SK-N-SH treated with all-trans-retinoic acid at 6 μM for 48 hours (cell line): ENCODE measurements at regions not wholly inside any gene's neighbourhood (a gene's known extent, or its start where the extent isn't known, plus 50 kb on each side); places are given as distances from the start of the nearest gene placed in this dataset.

ENCODE experiments used
- ATAC-seq: fragments of 200-7000 bp; cut with Tn5 transposase; 3 replicates; pipeline ENCODE4 v1.9.1; 2020; ENCODE audit warnings: mild to moderate bottlenecking, moderate library complexity
- ARNTL ChIP-seq: fragments of 450-650 bp; formaldehyde crosslinking; IDR thresholded peaks from 2 replicates; pipeline ENCODE4 v1.5.0; 2020; ENCODE audit warnings: low read depth, mild to moderate bottlenecking, moderate library complexity, borderline replicate concordance
- BACH2 ChIP-seq: fragments of 250-450 bp; sonication (Bioruptor Pico); IDR thresholded peaks from 2 replicates; pipeline ENCODE4 v1.9.0; 2021; ENCODE audit warnings: mild to moderate bottlenecking, borderline replicate concordance
- CREB5 ChIP-seq: fragments of 250-450 bp; sonication (Bioruptor Pico); IDR thresholded peaks from 2 replicates; pipeline ENCODE4 v1.5.1; 2020; ENCODE audit warnings: low read depth, mild to moderate bottlenecking, moderate library complexity
- CSDC2 ChIP-seq: fragments of 250-450 bp; sonication (Bioruptor Pico); IDR thresholded peaks from 2 replicates; pipeline ENCODE4 v1.5.0; 2020; ENCODE audit warnings: mild to moderate bottlenecking, moderate library complexity
- CSRNP3 ChIP-seq: fragments of 250-450 bp; sonication (Bioruptor Pico); IDR thresholded peaks from 2 replicates; pipeline ENCODE4 v1.5.1; 2021; ENCODE audit warnings: mild to moderate bottlenecking, moderate library complexity
- ESRRG ChIP-seq: fragments of 250-450 bp; sonication (Bioruptor Pico); IDR thresholded peaks from 2 replicates; pipeline ENCODE4 v1.6.1; 2021; ENCODE audit warnings: mild to moderate bottlenecking
- GLIS3 ChIP-seq: fragments of 250-450 bp; sonication (Bioruptor Pico); IDR thresholded peaks from 2 replicates; pipeline ENCODE4 v1.5.0; 2020; ENCODE audit warnings: mild to moderate bottlenecking, moderate library complexity
- PATZ1 ChIP-seq: fragments of 250-450 bp; sonication (Bioruptor Pico); IDR thresholded peaks from 2 replicates; pipeline ENCODE4 v1.8.0; 2020; ENCODE audit warnings: mild to moderate bottlenecking, moderate library complexity, borderline replicate concordance
- POU6F1 ChIP-seq: fragments of 250-450 bp; sonication (Bioruptor Pico); IDR thresholded peaks from 2 replicates; pipeline ENCODE4 v1.8.0; 2021; ENCODE audit warnings: low read depth, mild to moderate bottlenecking, moderate library complexity, borderline replicate concordance
- PPARA ChIP-seq: fragments of 250-450 bp; sonication (Bioruptor Pico); IDR thresholded peaks from 2 replicates; pipeline ENCODE4 v1.5.0; 2020; ENCODE audit warnings: mild to moderate bottlenecking, borderline replicate concordance
- RARB ChIP-seq: fragments of 250-450 bp; sonication (Bioruptor Pico); IDR thresholded peaks from 2 replicates; pipeline ENCODE4 v1.8.0; 2021; ENCODE audit warnings: mild to moderate bottlenecking, moderate library complexity
- SNAI2 ChIP-seq: fragments of 250-450 bp; sonication (Bioruptor Pico); IDR thresholded peaks from 2 replicates; pipeline ENCODE4 v1.5.0; 2020; ENCODE audit warnings: mild to moderate bottlenecking, moderate library complexity
- TCF4 ChIP-seq: fragments of 250-450 bp; sonication (Bioruptor Pico); IDR thresholded peaks from 2 replicates; pipeline ENCODE4 v1.8.0; 2021; ENCODE audit warnings: mild to moderate bottlenecking, moderate library complexity, borderline replicate concordance
- TOX ChIP-seq: fragments of 250-450 bp; sonication (Bioruptor Pico); IDR thresholded peaks from 2 replicates; pipeline ENCODE4 v1.8.0; 2021; ENCODE audit warnings: mild to moderate bottlenecking, moderate library complexity, borderline replicate concordance
- TSHZ2 ChIP-seq: fragments of 250-450 bp; sonication (Bioruptor Pico); IDR thresholded peaks from 2 replicates; pipeline ENCODE4 v1.5.0; 2020; ENCODE audit warnings: mild to moderate bottlenecking, moderate library complexity
- ZFP30 ChIP-seq: fragments of 450-650 bp; formaldehyde crosslinking; IDR thresholded peaks from 2 replicates; pipeline ENCODE4 v1.5.0; 2022; ENCODE audit warnings: mild to moderate bottlenecking, moderate library complexity
- ZNF565 ChIP-seq: fragments of 450-650 bp; formaldehyde crosslinking; conservative IDR thresholded peaks from 2 replicates; pipeline ENCODE4 v1.5.0; 2020; ENCODE audit warnings: low read depth, mild to moderate bottlenecking, moderate library complexity
- ZNF70 ChIP-seq: fragments of 450-650 bp; formaldehyde crosslinking; IDR thresholded peaks from 2 replicates; pipeline ENCODE4 v1.5.0; 2020; ENCODE audit warnings: mild to moderate bottlenecking, moderate library complexity
- ZNF8 ChIP-seq: fragments of 450-650 bp; formaldehyde crosslinking; IDR thresholded peaks from 2 replicates; pipeline ENCODE4 v1.5.0; 2020; ENCODE audit warnings: mild to moderate bottlenecking, moderate library complexity

- TF ChIP-seq CSRNP3 (CRISPR knock-in tag) (no peak), BACH2 (no peak), ARNTL (CRISPR knock-in tag) (no peak), ZFP30 (CRISPR knock-in tag) (no peak), ESRRG (no peak), SNAI2 (CRISPR knock-in tag) (no peak), PPARA (CRISPR knock-in tag) (no peak), TOX (CRISPR knock-in tag) (no peak), ZNF8 (no peak), TCF4 (no peak), TSHZ2 (CRISPR knock-in tag) (no peak), CREB5 (CRISPR knock-in tag) (no peak), RARB (no peak)
- ATAC-seq: no peak
Observed at GRCh38 chr2:138319616-138320015, 182.0 kb upstream of the SPOPL start.

- TF ChIP-seq ESRRG (no peak), ARNTL (CRISPR knock-in tag) (no peak), POU6F1 (no peak), CREB5 (CRISPR knock-in tag) (no peak), TCF4 (no peak), CSDC2 (CRISPR knock-in tag) (no peak), ZNF8 (no peak), GLIS3 (no peak), TOX (CRISPR knock-in tag) (no peak), ZNF70 (no peak), PATZ1 (CRISPR knock-in tag) (no peak), CSRNP3 (CRISPR knock-in tag) (no peak), RARB (no peak), PPARA (CRISPR knock-in tag) (no peak), ZNF565 (CRISPR knock-in tag) (no peak), ZFP30 (CRISPR knock-in tag) (no peak)
- ATAC-seq: no peak
Observed at GRCh38 chr2:138321458-138321857, 180.1 kb upstream of the SPOPL start.
